SK-N-SH treated with all-trans-retinoic acid at 6 μM for 48 hours (cell line): ENCODE measurements at regions not wholly inside any gene's neighbourhood (a gene's known extent, or its start where the extent isn't known, plus 50 kb on each side); places are given as distances from the start of the nearest gene placed in this dataset.

Experiments used
- ARNTL ChIP-seq: fragments of 450-650 bp; formaldehyde crosslinking; IDR thresholded peaks from 2 replicates; pipeline ENCODE4 v1.5.0; 2020; ENCODE audit warnings: low read depth, mild to moderate bottlenecking, moderate library complexity, borderline replicate concordance
- CREB5 ChIP-seq: fragments of 250-450 bp; sonication (Bioruptor Pico); IDR thresholded peaks from 2 replicates; pipeline ENCODE4 v1.5.1; 2020; ENCODE audit warnings: low read depth, mild to moderate bottlenecking, moderate library complexity
- CSDC2 ChIP-seq: fragments of 250-450 bp; sonication (Bioruptor Pico); IDR thresholded peaks from 2 replicates; pipeline ENCODE4 v1.5.0; 2020; ENCODE audit warnings: mild to moderate bottlenecking, moderate library complexity
- ESRRG ChIP-seq: fragments of 250-450 bp; sonication (Bioruptor Pico); IDR thresholded peaks from 2 replicates; pipeline ENCODE4 v1.6.1; 2021; ENCODE audit warnings: mild to moderate bottlenecking
- GLIS3 ChIP-seq: fragments of 250-450 bp; sonication (Bioruptor Pico); IDR thresholded peaks from 2 replicates; pipeline ENCODE4 v1.5.0; 2020; ENCODE audit warnings: mild to moderate bottlenecking, moderate library complexity
- OSR1 ChIP-seq: fragments of 250-450 bp; sonication (Bioruptor Pico); IDR thresholded peaks from 2 replicates; pipeline ENCODE4 v1.8.0; 2022; ENCODE audit warnings: moderate library complexity, mild to moderate bottlenecking, inconsistent platforms
- ZC3H10 ChIP-seq: fragments of 250-450 bp; sonication (Bioruptor Pico); IDR thresholded peaks from 2 replicates; pipeline ENCODE4 v1.5.1; 2021; ENCODE audit warnings: mild to moderate bottlenecking, moderate library complexity
- ZFP3 ChIP-seq: fragments of 250-450 bp; sonication (Bioruptor Pico); IDR thresholded peaks from 2 replicates; pipeline ENCODE4 v1.5.0; 2020; ENCODE audit warnings: mild to moderate bottlenecking, moderate library complexity

- TF ChIP-seq ZC3H10 (CRISPR knock-in tag) (no peak), CSDC2 (no peak), GLIS3 (CRISPR knock-in tag) (no peak), ARNTL (CRISPR knock-in tag) (no peak), ESRRG (no peak), ZFP3 (CRISPR knock-in tag) (no peak), OSR1 (no peak), CREB5 (CRISPR knock-in tag) (no peak)
Measured at GRCh38 chr6:81909981-81910900, 157.8 kb upstream of the TENT5A start.
